NOMO-1 treated with DMSO at 0.1 percent for 48 hours (cell line): ENCODE measurements at regions not wholly inside any gene's neighbourhood (a gene's known extent, or its start where the extent isn't known, plus 50 kb on each side); places are given as distances from the start of the nearest gene placed in this dataset.

ENCODE experiments used
- DNase-seq: peaks from one replicate; lab custom pipeline; 2025; ENCODE audit not compliant: unreplicated experiment; lab: John Stamatoyannopoulos, UW

GRCh38 chr18:51687845-51688585 lies 490.5 kb upstream of the MEX3C start:
- no peak for DNase-seq

- DNase-seq: no peak
These were observed 495.1 kb upstream of the MEX3C start for GRCh38 chr18:51692612-51693011.

- no peak for DNase-seq
These were observed 513.9 kb upstream of the MEX3C start for GRCh38 chr18:51711298-51711889.

GRCh38 chr18:51712821-51713220 lies 515.3 kb upstream of the MEX3C start:
- DNase-seq: no peak

DNA sequence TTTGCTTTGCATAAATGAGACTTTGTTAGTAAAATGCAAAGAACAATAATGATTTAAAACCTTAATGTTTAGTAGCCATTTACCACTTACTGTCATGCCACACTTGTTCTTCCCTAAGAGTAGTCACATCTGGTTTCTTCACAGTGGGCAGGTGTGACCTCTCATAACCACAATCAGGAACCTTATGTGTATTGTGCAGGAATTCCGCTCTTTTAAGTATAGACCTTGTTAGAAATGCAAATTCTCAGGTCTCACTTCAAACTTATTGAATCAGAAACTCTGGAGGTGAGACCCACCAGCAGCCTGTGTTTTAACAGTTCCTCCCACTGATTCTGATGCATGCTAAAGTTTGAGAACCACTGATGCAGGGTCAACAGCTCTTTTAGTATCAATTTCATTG lies 518.8 kb upstream of the MEX3C start:
- no peak for DNase-seq

DNA sequence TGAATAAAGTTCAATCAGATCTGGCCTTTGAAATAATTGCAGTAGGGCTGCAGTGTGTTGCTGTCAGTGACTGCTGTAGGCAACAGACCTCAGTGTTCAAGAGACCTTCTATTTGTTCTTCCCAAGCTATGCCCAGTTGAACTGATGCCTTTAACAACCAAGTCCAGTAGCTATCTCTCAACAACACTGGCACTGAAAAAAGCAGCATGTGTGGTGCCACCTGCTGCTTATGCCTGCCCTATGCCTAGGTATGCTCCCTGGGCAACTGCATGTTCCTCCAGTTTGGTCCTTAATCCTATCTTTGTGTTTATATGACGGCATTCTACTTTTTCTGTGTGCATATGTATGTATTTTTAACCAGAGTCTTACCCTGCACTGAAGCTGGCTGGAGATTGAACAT lies 523.9 kb upstream of the MEX3C start:
- DNase-seq: no peak

GRCh38 chr18:51721996-51722395 lies 524.5 kb upstream of the MEX3C start:
- DNase-seq: no peak

- DNase-seq: no peak
These were observed 527.6 kb upstream of the MEX3C start for GRCh38 chr18:51724790-51725721.

DNA sequence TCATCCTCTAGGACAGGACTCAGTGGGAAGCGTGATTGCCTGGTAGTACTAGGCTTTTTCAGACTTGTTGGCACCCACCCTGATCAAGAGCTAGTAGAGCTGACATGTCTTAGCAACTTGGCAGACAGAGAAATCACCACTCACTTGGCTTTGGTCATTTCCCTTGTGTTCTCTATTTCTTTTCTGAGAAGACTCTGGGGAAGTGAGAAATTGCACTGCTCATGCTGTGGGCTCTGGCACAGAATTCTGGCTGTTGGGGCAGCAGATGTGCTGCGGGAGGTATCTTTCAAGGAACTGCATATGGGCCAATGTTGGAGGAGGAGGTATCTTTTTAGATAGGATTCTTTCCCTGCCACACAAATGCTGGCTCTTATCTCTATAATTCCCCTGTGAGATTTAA lies 529.1 kb upstream of the MEX3C start:
- DNase-seq: no peak

DNA sequence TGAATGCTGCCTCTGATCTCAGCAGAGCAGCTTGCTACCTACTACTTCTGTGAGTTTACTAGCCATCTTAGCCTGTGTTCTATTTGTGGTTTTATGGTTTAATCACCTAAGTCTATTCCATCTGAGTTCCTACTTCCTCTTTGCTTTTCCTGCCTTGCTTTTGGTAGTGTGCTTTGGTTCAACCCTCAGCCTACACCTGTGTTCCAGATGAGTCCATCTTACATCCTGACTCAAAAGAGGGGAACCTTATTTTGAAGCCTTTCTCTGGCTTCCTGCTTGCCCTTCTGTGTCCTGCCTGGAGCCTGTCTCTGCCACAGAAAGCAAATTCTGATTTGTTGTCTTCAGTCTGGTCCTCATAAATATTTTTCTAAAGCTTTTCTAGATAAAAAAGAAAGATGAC lies 530.3 kb upstream of the MEX3C start:
- DNase-seq: no peak

GRCh38 chr18:51731070-51731469 lies 533.6 kb upstream of the MEX3C start:
- DNase-seq: no peak

- DNase-seq: no peak
These were observed 537.1 kb upstream of the MEX3C start for GRCh38 chr18:51734576-51734975.

DNA sequence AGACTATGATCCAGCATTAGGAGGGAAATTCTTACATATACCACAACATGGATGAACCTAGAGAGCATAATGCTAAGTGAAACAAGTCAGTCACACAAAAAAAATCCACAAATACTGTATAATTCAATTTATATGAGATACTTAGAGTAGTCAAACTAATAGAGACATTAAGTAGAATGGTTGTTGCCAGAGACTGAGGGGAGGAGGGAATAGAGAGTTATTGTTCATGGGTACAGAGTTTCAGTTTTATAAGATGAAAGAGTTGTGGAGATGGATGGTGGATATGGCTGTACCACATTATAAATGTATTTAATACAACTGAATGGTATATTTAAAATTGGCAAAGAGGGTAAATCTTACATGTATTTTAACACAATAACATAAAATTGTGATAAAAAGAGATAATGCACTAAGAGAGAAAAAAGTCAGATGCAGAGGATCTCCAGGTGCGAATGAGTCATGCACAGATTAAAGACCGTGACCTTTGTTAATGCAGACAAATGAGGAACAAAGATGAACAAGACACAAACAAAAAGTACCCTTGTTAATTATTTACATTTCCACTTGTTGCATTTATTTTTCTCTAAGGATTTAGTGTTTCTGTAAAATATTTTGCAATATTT lies 541.7 kb upstream of the MEX3C start:
- DNase-seq: no peak

DNA sequence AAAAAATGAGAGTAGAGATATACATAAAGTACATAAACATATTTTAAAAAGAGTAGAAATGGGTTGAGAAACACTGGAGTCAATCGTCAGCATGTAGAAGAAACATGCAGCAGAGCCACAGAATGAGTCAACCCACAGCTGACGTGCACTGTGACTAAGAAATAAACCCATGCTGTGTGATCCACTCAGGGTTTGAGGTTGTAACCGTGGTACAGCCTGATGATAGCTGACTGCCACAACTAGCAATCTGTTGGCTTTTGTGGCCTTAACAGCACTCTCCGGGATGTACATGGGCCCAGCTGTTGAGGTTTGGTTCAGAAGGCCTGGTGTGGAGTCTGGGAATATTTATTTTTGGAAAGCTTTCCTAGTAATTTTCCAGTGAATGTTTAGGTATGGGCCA lies 554.4 kb upstream of the MEX3C start:
- no peak for DNase-seq

- no peak for DNase-seq
These were observed 556.0 kb upstream of the MEX3C start for GRCh38 chr18:51753365-51754057.

GRCh38 chr18:51754566-51754965 lies 557.1 kb upstream of the MEX3C start:
- DNase-seq: no peak

DNA sequence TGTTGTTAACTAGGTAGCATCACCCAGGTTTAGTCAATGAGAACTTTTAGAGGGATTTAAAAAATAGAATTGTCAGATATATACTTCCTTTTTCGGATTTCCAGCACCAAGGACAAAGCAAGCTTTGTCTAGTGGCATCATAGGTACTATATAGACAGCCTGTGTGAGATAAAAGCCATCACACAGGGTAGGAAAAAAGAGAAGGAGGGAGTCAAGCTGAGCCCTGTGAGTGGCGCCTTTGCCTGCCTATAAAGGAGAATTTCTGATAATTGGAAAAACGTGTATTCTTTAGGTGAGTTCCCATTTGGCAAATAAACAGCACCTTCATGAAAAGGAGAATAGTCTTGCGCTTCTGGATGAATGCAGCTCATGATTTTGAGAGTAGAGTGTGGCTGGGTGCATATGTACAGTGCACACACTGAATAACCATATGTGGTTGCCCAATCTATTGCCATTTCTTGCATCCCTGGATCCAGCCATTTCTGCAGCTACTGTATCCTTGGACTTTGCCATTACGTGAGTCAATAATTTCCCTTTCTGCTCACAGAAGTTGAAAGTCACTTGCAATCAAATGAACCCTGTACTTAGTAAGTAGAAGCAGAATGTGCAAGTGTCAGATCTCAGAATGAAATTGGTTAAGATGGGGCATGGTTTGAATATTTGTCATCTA lies 559.9 kb upstream of the MEX3C start:
- no peak for DNase-seq

GRCh38 chr18:51762373-51762772 lies 564.9 kb upstream of the MEX3C start:
- no peak for DNase-seq

DNA sequence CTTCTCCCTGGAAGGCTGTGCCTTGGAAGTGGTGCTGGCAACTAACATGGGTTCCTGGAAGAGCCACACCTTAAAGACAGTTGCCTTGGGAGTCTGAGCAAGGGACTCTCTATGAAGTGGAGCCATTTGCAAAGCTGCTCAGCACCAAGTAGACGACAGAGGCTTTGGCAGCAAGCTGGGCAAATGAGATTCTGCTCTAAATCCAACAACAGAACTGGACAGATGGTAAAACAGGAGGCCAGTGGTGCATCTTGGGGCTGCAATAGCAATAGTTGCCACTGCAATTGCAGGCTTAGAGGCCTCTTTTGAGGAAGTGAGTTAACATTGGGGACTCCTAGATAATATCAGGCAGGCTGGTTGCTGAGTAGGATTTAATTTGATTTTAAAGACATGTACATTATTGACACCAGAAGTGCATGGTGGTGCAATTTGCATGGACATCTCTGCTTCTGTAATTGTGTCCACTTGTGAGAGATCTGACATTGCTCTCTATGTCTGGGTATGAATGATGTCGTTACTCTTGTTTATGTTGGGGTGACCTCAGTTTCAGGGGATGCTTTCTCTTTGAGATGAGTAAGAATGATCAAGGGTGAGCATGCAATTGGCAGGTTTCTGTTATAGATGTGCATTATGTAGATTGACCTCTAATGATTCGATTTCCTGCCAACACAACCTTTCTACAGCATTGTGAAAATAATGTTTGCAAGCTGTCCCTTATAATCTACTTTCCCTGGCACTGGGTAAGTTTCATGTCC lies 568.3 kb upstream of the MEX3C start:
- no peak for DNase-seq

GRCh38 chr18:51767293-51767692 lies 569.8 kb upstream of the MEX3C start:
- no peak for DNase-seq
